Thyroid gland (tissue), 4 donors: ENCODE measurements at regions not wholly inside any gene's neighbourhood (a gene's known extent, or its start where the extent isn't known, plus 50 kb on each side); places are given as distances from the start of the nearest gene placed in this dataset.

Source experiments
- POLR2A ChIP-seq, 2 donors: fragments of 450-650 bp; IDR thresholded peaks; one replicate each; pipeline ENCODE4 v1.6.1; 2017; ENCODE audit warnings: antibody characterized with exemption in 2 of 2, mild to moderate bottlenecking in 2 of 2, moderate library complexity in 1 of 2
- TF ChIP-seq, protein P1 (sequence below), 6 experiments: fragments of 200-600 bp in 3 of 6; fragments of 450-650 bp in 3 of 6; sonication (generic) in 3 of 6; IDR thresholded peaks; one replicate each; pipeline ENCODE4 v1.5.1; 2016 to 2019; ENCODE audit warnings: antibody characterized with exemption in 6 of 6, mild to moderate bottlenecking in 2 of 6, inconsistent platforms in 1 of 6, moderate library complexity in 1 of 6

GRCh38 chr10:65534771-65535170, 1391.1 kb upstream of the LRRTM3 start:
- TF ChIP-seq, protein P1, sequence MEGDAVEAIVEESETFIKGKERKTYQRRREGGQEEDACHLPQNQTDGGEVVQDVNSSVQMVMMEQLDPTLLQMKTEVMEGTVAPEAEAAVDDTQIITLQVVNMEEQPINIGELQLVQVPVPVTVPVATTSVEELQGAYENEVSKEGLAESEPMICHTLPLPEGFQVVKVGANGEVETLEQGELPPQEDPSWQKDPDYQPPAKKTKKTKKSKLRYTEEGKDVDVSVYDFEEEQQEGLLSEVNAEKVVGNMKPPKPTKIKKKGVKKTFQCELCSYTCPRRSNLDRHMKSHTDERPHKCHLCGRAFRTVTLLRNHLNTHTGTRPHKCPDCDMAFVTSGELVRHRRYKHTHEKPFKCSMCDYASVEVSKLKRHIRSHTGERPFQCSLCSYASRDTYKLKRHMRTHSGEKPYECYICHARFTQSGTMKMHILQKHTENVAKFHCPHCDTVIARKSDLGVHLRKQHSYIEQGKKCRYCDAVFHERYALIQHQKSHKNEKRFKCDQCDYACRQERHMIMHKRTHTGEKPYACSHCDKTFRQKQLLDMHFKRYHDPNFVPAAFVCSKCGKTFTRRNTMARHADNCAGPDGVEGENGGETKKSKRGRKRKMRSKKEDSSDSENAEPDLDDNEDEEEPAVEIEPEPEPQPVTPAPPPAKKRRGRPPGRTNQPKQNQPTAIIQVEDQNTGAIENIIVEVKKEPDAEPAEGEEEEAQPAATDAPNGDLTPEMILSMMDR (IDR thresholded peaks at IDR 0.05): no peak
- no peak for TF ChIP-seq POLR2A (IDR thresholded peaks at IDR 0.05)
